ENCODE measurements at regions not wholly inside any gene's neighbourhood (a gene's known extent, or its start where the extent isn't known, plus 50 kb on each side); places are given as distances from the start of the nearest gene placed in this dataset.
"Not testable (repeated sequence)": the region's sequence is repeated elsewhere in the genome, so short reads cannot be mapped to it uniquely, and the experiment has no call there.

- Histone ChIP-seq H3K27ac (ENCODE audit: low read length, poor library complexity, severe bottlenecking) (no peak overlapping the region), H3K27me3 (ENCODE audit: control insufficient read depth in 1 of 2, insufficient read depth in 1 of 2, low read length in 2 of 2) (no peaks in the 10 kb centered on the region), H3K4ac (ENCODE audit: low read depth in 1 of 2, low read length in 2 of 2) (no peak overlapping the region), H3K36me3 (ENCODE audit: control insufficient read depth in 1 of 2, insufficient read depth in 2 of 2, low read depth in 1 of 2, low read length in 2 of 2) (no peaks in the 10 kb centered on the region), H3K9me3 (ENCODE audit: control insufficient read depth, low read length) (no peaks in the 10 kb centered on the region), H2BK120ac (ENCODE audit: low read depth, low read length) (no peak overlapping the region), H3K23ac (ENCODE audit: low read length in 2 of 2) (no peak overlapping the region), H2BK5ac (ENCODE audit: low read depth, low read length, poor library complexity, severe bottlenecking) (no peak overlapping the region), H3K4me3 (ENCODE audit: insufficient read depth in 1 of 2, low read depth in 1 of 2, low read length in 2 of 2) (no peak overlapping the region), H3K18ac (ENCODE audit: low read depth in 1 of 2, low read length in 2 of 2) (no peak overlapping the region), H3K9ac (ENCODE audit: low read length) (no peak overlapping the region), H3K4me1 (ENCODE audit: control insufficient read depth, insufficient read depth, low read depth, low read length) (no peaks in the 10 kb centered on the region), H4K91ac (ENCODE audit: low read length) (no peak overlapping the region), H2BK15ac (ENCODE audit: low read depth, poor library complexity, severe bottlenecking) (no peak overlapping the region), H3K4me2 (ENCODE audit: low read length, poor library complexity, severe bottlenecking) (no peak overlapping the region), H3K79me1 (replicated peaks; ENCODE audit: low read length, poor library complexity, severe bottlenecking) (no peaks in the 10 kb centered on the region), H2AFZ (ENCODE audit: low read depth, low read length) (no peak overlapping the region), H2AK5ac (ENCODE audit: low read length, severe bottlenecking) (no peak overlapping the region), H2BK12ac (ENCODE audit: low read length in 2 of 2) (no peak overlapping the region), H3K14ac (ENCODE audit: low read length in 2 of 2) (no peak overlapping the region), H4K8ac (ENCODE audit: low read length) (no peak overlapping the region)
- no peak for DNase-seq
- no CpG with 5 or more reads among the region's 2 CpGs for WGBS
These were observed 402.4 kb downstream of the SATB2 start for GRCh38 chr2:199055336-199055735.

GRCh38 chr2:199042660-199043379, 414.9 kb downstream of the SATB2 start:
- Histone ChIP-seq H2AFZ (ENCODE audit: low read depth, low read length) (no peak overlapping the region), H2BK12ac (ENCODE audit: low read length in 2 of 2) (no peak overlapping the region), H3K23ac (ENCODE audit: low read length in 2 of 2) (no peak overlapping the region), H3K36me3 (ENCODE audit: control insufficient read depth in 1 of 2, insufficient read depth in 2 of 2, low read depth in 1 of 2, low read length in 2 of 2) (no peaks in the 10 kb centered on the region), H3K9me3 (ENCODE audit: control insufficient read depth, low read length) (no peaks in the 10 kb centered on the region), H2BK120ac (ENCODE audit: low read depth, low read length) (no peak overlapping the region), H3K4me1 (ENCODE audit: control insufficient read depth, insufficient read depth, low read depth, low read length) (no peaks in the 10 kb centered on the region), H2AK5ac (ENCODE audit: low read length, severe bottlenecking) (no peak overlapping the region), H3K4me2 (ENCODE audit: low read length, poor library complexity, severe bottlenecking) (no peak overlapping the region), H3K79me1 (replicated peaks; ENCODE audit: low read length, poor library complexity, severe bottlenecking) (no peaks in the 10 kb centered on the region), H2BK5ac (ENCODE audit: low read depth, low read length, poor library complexity, severe bottlenecking) (no peak overlapping the region), H3K4me3 (ENCODE audit: insufficient read depth in 1 of 2, low read depth in 1 of 2, low read length in 2 of 2) (no peak overlapping the region), H3K27me3 (ENCODE audit: control insufficient read depth in 1 of 2, insufficient read depth in 1 of 2, low read length in 2 of 2) (no peaks in the 10 kb centered on the region), H4K91ac (ENCODE audit: low read length) (no peak overlapping the region), H3K18ac (ENCODE audit: low read depth in 1 of 2, low read length in 2 of 2) (no peak overlapping the region), H3K27ac (ENCODE audit: low read length, poor library complexity, severe bottlenecking) (no peak overlapping the region), H4K8ac (ENCODE audit: low read length) (no peak overlapping the region), H3K4ac (ENCODE audit: low read depth in 1 of 2, low read length in 2 of 2) (no peak overlapping the region), H3K14ac (ENCODE audit: low read length in 2 of 2) (no peak overlapping the region), H2BK15ac (ENCODE audit: low read depth, poor library complexity, severe bottlenecking) (no peak overlapping the region), H3K9ac (ENCODE audit: low read length) (no peak overlapping the region)
- no peak for DNase-seq
- 72% methylated on average over 2 of the region's 2 CpGs for WGBS

- Histone ChIP-seq H2BK15ac (ENCODE audit: low read depth, poor library complexity, severe bottlenecking) (no peak overlapping the region), H2AFZ (ENCODE audit: low read depth, low read length) (no peak overlapping the region)
- 50% methylated on average over 2 of the region's 2 CpGs for WGBS
These were observed 417.2 kb downstream of the SATB2 start for GRCh38 chr2:199040522-199040921.

GRCh38 chr2:199033761-199034160, 424.0 kb downstream of the SATB2 start:
- H3K27me3 ChIP-seq (ENCODE audit: control insufficient read depth in 1 of 2, insufficient read depth in 1 of 2, low read length in 2 of 2): not testable (repeated sequence)
- WGBS: 92% methylated on average over 1 of the region's 3 CpGs

More at GRCh38 chr2:199040522-199040921, 417.2 kb downstream of the SATB2 start:
- Histone ChIP-seq H3K4ac (ENCODE audit: low read depth in 1 of 2, low read length in 2 of 2) (no peak overlapping the region), H2BK5ac (ENCODE audit: low read depth, low read length, poor library complexity, severe bottlenecking) (no peak overlapping the region), H3K79me1 (replicated peaks; ENCODE audit: low read length, poor library complexity, severe bottlenecking) (no peaks in the 10 kb centered on the region), H3K18ac (ENCODE audit: low read depth in 1 of 2, low read length in 2 of 2) (no peak overlapping the region), H3K14ac (ENCODE audit: low read length in 2 of 2) (no peak overlapping the region), H2BK120ac (ENCODE audit: low read depth, low read length) (no peak overlapping the region), H3K27ac (ENCODE audit: low read length, poor library complexity, severe bottlenecking) (no peak overlapping the region), H3K4me2 (ENCODE audit: low read length, poor library complexity, severe bottlenecking) (no peak overlapping the region), H3K9me3 (ENCODE audit: control insufficient read depth, low read length) (no peaks in the 10 kb centered on the region), H2BK12ac (ENCODE audit: low read length in 2 of 2) (no peak overlapping the region), H3K4me1 (ENCODE audit: control insufficient read depth, insufficient read depth, low read depth, low read length) (no peaks in the 10 kb centered on the region), H3K27me3 (ENCODE audit: control insufficient read depth in 1 of 2, insufficient read depth in 1 of 2, low read length in 2 of 2) (no peaks in the 10 kb centered on the region), H3K23ac (ENCODE audit: low read length in 2 of 2) (no peak overlapping the region), H3K9ac (ENCODE audit: low read length) (no peak overlapping the region), H2AK5ac (ENCODE audit: low read length, severe bottlenecking) (no peak overlapping the region), H3K36me3 (ENCODE audit: control insufficient read depth in 1 of 2, insufficient read depth in 2 of 2, low read depth in 1 of 2, low read length in 2 of 2) (no peaks in the 10 kb centered on the region), H4K91ac (ENCODE audit: low read length) (no peak overlapping the region), H3K4me3 (ENCODE audit: insufficient read depth in 1 of 2, low read depth in 1 of 2, low read length in 2 of 2) (no peak overlapping the region), H4K8ac (ENCODE audit: low read length) (no peak overlapping the region)
- DNase-seq: no peak

More at GRCh38 chr2:199033761-199034160, 424.0 kb downstream of the SATB2 start:
- not testable (repeated sequence) for H3K14ac ChIP-seq (ENCODE audit: low read length in 2 of 2); H3K36me3 ChIP-seq (ENCODE audit: control insufficient read depth in 1 of 2, insufficient read depth in 2 of 2, low read depth in 1 of 2, low read length in 2 of 2); H3K27ac ChIP-seq (ENCODE audit: low read length, poor library complexity, severe bottlenecking); H4K91ac ChIP-seq (ENCODE audit: low read length); H3K18ac ChIP-seq (ENCODE audit: low read depth in 1 of 2, low read length in 2 of 2); H2BK12ac ChIP-seq (ENCODE audit: low read length in 2 of 2); H3K9me3 ChIP-seq (ENCODE audit: control insufficient read depth, low read length); H3K4me3 ChIP-seq (ENCODE audit: insufficient read depth in 1 of 2, low read depth in 1 of 2, low read length in 2 of 2); H3K4me1 ChIP-seq (ENCODE audit: control insufficient read depth, insufficient read depth, low read depth, low read length); H2BK120ac ChIP-seq (ENCODE audit: low read depth, low read length); DNase-seq; H2AFZ ChIP-seq (ENCODE audit: low read depth, low read length); H3K9ac ChIP-seq (ENCODE audit: low read length); H2BK5ac ChIP-seq (ENCODE audit: low read depth, low read length, poor library complexity, severe bottlenecking); H3K79me1 ChIP-seq (replicated peaks; ENCODE audit: low read length, poor library complexity, severe bottlenecking); H2BK15ac ChIP-seq (ENCODE audit: low read depth, poor library complexity, severe bottlenecking); H2AK5ac ChIP-seq (ENCODE audit: low read length, severe bottlenecking); H3K4me2 ChIP-seq (ENCODE audit: low read length, poor library complexity, severe bottlenecking); H4K8ac ChIP-seq (ENCODE audit: low read length); H3K23ac ChIP-seq (ENCODE audit: low read length in 2 of 2); H3K4ac ChIP-seq (ENCODE audit: low read depth in 1 of 2, low read length in 2 of 2)
